ENCODE measurements at regions not wholly inside any gene's neighbourhood (a gene's known extent, or its start where the extent isn't known, plus 50 kb on each side); places are given as distances from the start of the nearest gene placed in this dataset.

DNA sequence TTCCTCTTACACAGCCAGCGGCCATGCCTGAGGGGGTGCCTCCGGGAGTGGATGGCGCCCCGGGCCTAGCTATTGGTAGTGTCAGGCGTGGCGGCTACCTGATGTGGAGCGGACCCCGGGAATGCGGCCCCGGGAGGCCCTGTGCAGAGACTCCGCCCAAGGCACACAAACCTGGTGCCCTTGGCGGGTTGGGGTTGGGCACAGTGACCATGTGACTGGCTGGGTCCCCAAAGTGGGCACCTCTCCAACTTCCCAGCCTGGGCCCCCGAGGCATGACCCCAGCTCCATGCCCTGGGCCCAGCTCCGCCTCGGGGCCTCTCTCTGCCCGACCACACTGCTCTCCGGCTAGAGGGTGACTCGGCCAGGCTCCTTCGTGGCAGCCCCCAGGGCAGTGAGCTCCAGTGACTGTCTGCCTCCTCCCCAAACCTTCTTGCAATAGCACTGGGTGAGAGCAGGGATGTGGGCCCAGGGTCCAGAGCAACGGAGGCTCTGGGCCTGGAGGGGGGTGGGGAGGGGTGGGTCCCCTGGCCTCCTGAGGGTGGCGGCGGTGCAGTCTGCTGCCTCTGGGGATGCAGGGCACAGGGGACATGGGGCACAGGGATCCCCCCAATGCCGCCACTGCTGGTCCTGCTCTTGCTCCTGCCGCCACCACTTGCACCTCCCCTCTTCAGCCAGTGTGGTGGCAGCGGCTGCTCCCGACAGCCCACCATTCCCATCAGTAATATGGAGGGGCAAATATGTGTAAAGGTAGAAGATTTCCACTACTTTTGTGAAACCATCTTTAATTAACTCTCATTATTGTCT is 942.9 kb upstream of the EPHA7 start:
- Histone ChIP-seq H3K36me3 (ENCODE audit: control insufficient read depth in 1 of 2, insufficient read depth in 2 of 2, low read length in 2 of 2) (no peaks in the 10 kb centered on the region), H3K27ac (ENCODE audit: low read depth, low read length) (no peak overlapping the region), H4K8ac (ENCODE audit: low read depth, low read length) (no peak overlapping the region), H2BK120ac (ENCODE audit: insufficient read depth, low read length, poor library complexity) (no peak overlapping the region), H2AK5ac (ENCODE audit: low read length) (no peak overlapping the region), H3K27me3 (ENCODE audit: insufficient read depth, low read length) (no peaks in the 10 kb centered on the region), H2BK5ac (ENCODE audit: low read depth, low read length, poor library complexity) (no peak overlapping the region), H3K4me2 (ENCODE audit: low read length) (no peak overlapping the region), H3K4ac (ENCODE audit: low read depth, low read length) (no peak overlapping the region), H3K9ac (ENCODE audit: low read length) (no peak overlapping the region), H3K4me3 (ENCODE audit: low read depth, low read length) (no peak overlapping the region), H3K23ac (ENCODE audit: low read length) (no peak overlapping the region), H3K4me1 (ENCODE audit: control insufficient read depth in 1 of 2, insufficient read depth in 2 of 2, low read length in 2 of 2) (no peaks in the 10 kb centered on the region), H3K9me3 (ENCODE audit: insufficient read depth, low read depth, low read length) (peaks cover 2% of the 10 kb centered on the region), H3K14ac (ENCODE audit: low read length) (no peak overlapping the region), H4K12ac (ENCODE audit: low read depth, low read length) (no peak overlapping the region), H2BK12ac (ENCODE audit: low read length) (no peak overlapping the region), H2AFZ (ENCODE audit: insufficient read depth, low read length, poor library complexity) (no peak overlapping the region), H4K91ac (ENCODE audit: low read depth, low read length) (no peak overlapping the region), H3K18ac (ENCODE audit: low read length) (no peak overlapping the region), H3K79me1 (ENCODE audit: low read length) (no peaks in the 10 kb centered on the region), H3K79me2 (ENCODE audit: control insufficient read depth, insufficient read depth, low read length, poor library complexity) (no peaks in the 10 kb centered on the region)
- no peak for DNase-seq
- no CpG with 5 or more reads among the region's 26 CpGs for WGBS (ENCODE audit: extremely low coverage, insufficient coverage, insufficient read length)

DNA sequence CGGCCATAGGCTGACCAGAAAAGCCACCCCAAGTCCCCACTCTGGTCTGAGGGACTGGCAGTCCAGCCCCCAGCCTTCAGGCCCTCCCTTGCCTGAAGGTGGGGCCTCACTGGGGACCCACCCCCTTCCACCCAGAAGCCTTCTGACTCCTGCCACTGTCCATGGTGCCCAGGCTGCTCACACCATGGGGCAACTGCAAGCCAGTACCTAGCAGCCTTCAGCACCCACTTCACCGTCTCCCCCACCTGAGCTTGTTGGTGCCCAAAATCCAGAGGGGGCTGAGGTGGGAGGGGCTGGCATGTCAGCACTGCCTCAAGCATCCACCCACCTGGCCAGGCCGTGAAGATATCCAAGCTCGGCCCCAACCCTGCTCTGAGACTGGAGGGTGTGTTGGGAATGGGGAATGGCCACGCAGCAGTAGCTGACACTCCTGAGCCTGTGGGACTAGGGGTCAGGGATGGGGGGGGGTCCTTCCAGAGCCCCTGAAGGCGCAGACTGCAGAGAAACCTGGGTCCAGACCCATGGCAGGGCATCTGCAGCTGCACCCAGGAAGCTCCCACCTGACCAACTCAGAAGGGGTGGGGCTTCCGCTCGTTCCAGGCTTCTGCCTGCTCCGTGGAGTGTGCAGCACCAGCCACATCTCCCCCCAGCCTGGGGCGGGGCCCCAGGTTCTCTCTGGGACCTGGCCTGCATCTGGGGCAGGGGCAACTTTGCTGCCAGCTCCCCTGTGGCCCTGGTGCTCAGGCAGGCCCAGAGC is 942.1 kb upstream of the EPHA7 start:
- H3K27me3 ChIP-seq (ENCODE audit: insufficient read depth, low read length): no peaks in the 10 kb centered on the region
- no peak overlapping the region for H3K23ac ChIP-seq (ENCODE audit: low read length)
- no peaks in the 10 kb centered on the region for H3K79me1 ChIP-seq (ENCODE audit: low read length)
- H2BK120ac ChIP-seq (ENCODE audit: insufficient read depth, low read length, poor library complexity): no peak overlapping the region
- no peak overlapping the region for H3K9ac ChIP-seq (ENCODE audit: low read length)
- H2BK5ac ChIP-seq (ENCODE audit: low read depth, low read length, poor library complexity): no peak overlapping the region
- no peak overlapping the region for H2AFZ ChIP-seq (ENCODE audit: insufficient read depth, low read length, poor library complexity)
- no peak overlapping the region for H3K14ac ChIP-seq (ENCODE audit: low read length)
- H4K8ac ChIP-seq (ENCODE audit: low read depth, low read length): no peak overlapping the region
- H3K36me3 ChIP-seq (ENCODE audit: control insufficient read depth in 1 of 2, insufficient read depth in 2 of 2, low read length in 2 of 2): no peaks in the 10 kb centered on the region
- no peak overlapping the region for H3K18ac ChIP-seq (ENCODE audit: low read length)
- H3K79me2 ChIP-seq (ENCODE audit: control insufficient read depth, insufficient read depth, low read length, poor library complexity): no peaks in the 10 kb centered on the region
- H3K4me1 ChIP-seq (ENCODE audit: control insufficient read depth in 1 of 2, insufficient read depth in 2 of 2, low read length in 2 of 2): no peaks in the 10 kb centered on the region
- H3K9me3 ChIP-seq (ENCODE audit: insufficient read depth, low read depth, low read length): peaks cover 2% of the 10 kb centered on the region
- DNase-seq: no peak
- WGBS (ENCODE audit: extremely low coverage, insufficient coverage, insufficient read length): no CpG with 5 or more reads among the region's 10 CpGs
- no peak overlapping the region for H4K12ac ChIP-seq (ENCODE audit: low read depth, low read length)
- H3K4me2 ChIP-seq (ENCODE audit: low read length): no peak overlapping the region
- H4K91ac ChIP-seq (ENCODE audit: low read depth, low read length): no peak overlapping the region
- no peak overlapping the region for H3K4ac ChIP-seq (ENCODE audit: low read depth, low read length)
- no peak overlapping the region for H2BK12ac ChIP-seq (ENCODE audit: low read length)
- no peak overlapping the region for H3K27ac ChIP-seq (ENCODE audit: low read depth, low read length)
- H3K4me3 ChIP-seq (ENCODE audit: low read depth, low read length): no peak overlapping the region
- no peak overlapping the region for H2AK5ac ChIP-seq (ENCODE audit: low read length)

DNA sequence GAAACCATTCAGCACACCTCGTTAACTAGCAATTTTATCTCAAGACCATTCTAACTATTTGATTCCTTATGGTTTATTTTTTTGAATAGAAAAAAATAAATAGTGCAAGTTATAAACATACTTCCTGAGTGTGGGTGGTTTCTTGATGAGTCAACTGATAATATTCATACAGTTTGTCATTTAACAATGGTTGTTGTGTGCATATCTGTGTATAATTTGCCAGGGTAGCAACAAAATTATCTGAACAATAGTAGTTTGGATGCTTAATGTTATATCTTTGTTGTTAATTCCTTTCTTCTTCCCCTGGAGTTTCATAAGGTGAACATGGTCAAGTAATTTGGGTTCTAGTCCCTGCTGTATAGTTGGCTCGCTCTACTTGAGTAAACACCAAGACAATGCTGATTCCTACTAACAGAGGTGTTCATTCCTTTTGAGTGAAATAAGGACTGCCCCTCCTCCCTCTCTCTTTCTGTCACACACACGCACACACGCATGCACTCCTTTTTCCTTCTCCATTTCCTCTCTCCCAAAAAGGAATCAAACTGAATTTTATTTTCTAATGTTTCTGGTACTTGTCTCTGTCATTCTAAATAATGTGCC is 938.1 kb upstream of the EPHA7 start:
- DNase-seq: no peak
- Histone ChIP-seq H3K79me2 (ENCODE audit: control insufficient read depth, insufficient read depth, low read length, poor library complexity) (no peaks in the 10 kb centered on the region), H3K9me3 (ENCODE audit: insufficient read depth, low read depth, low read length) (peaks cover 2% of the 10 kb centered on the region), H3K9ac (ENCODE audit: low read length) (no peak overlapping the region), H4K12ac (ENCODE audit: low read depth, low read length) (no peak overlapping the region), H3K23ac (ENCODE audit: low read length) (no peak overlapping the region), H2BK120ac (ENCODE audit: insufficient read depth, low read length, poor library complexity) (no peak overlapping the region), H3K79me1 (ENCODE audit: low read length) (no peaks in the 10 kb centered on the region), H3K27ac (ENCODE audit: low read depth, low read length) (no peak overlapping the region), H3K18ac (ENCODE audit: low read length) (no peak overlapping the region), H4K91ac (ENCODE audit: low read depth, low read length) (no peak overlapping the region), H3K4me1 (ENCODE audit: control insufficient read depth in 1 of 2, insufficient read depth in 2 of 2, low read length in 2 of 2) (no peaks in the 10 kb centered on the region), H3K14ac (ENCODE audit: low read length) (no peak overlapping the region), H2BK12ac (ENCODE audit: low read length) (no peak overlapping the region), H2AK5ac (ENCODE audit: low read length) (no peak overlapping the region), H2BK5ac (ENCODE audit: low read depth, low read length, poor library complexity) (no peak overlapping the region), H3K4me3 (ENCODE audit: low read depth, low read length) (no peak overlapping the region), H2AFZ (ENCODE audit: insufficient read depth, low read length, poor library complexity) (no peak overlapping the region), H3K36me3 (ENCODE audit: control insufficient read depth in 1 of 2, insufficient read depth in 2 of 2, low read length in 2 of 2) (no peaks in the 10 kb centered on the region), H3K27me3 (ENCODE audit: insufficient read depth, low read length) (no peaks in the 10 kb centered on the region), H4K8ac (ENCODE audit: low read depth, low read length) (no peak overlapping the region), H3K4ac (ENCODE audit: low read depth, low read length) (no peak overlapping the region), H3K4me2 (ENCODE audit: low read length) (no peak overlapping the region)
- no CpG with 5 or more reads among the region's 4 CpGs for WGBS (ENCODE audit: extremely low coverage, insufficient coverage, insufficient read length)

DNA sequence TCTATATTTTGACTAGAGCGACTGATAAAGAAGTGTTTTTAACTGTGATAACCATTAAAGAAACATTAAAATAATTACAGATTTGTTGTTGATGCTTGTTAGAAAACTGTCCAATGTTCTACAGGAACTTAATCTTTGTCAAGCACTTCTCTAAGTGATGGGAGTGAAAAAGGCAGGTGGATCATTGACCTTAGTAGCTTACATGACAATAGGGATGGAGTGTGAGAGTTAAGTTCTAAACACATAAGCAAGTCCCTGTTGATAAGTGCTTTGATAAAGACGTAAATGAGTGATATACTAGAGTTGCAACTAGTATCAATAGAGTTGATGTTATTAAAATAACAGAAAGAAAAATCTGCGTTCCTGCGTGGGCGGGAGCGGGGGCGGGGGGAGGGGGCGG is 931.5 kb upstream of the EPHA7 start:
- Histone ChIP-seq H3K9me3 (ENCODE audit: insufficient read depth, low read depth, low read length) (no peaks in the 10 kb centered on the region), H3K4me3 (ENCODE audit: low read depth, low read length) (no peak overlapping the region), H2BK120ac (ENCODE audit: insufficient read depth, low read length, poor library complexity) (no peak overlapping the region), H2BK5ac (ENCODE audit: low read depth, low read length, poor library complexity) (no peak overlapping the region), H2AFZ (ENCODE audit: insufficient read depth, low read length, poor library complexity) (no peak overlapping the region), H3K27ac (ENCODE audit: low read depth, low read length) (no peak overlapping the region), H3K4me2 (ENCODE audit: low read length) (no peak overlapping the region), H4K8ac (ENCODE audit: low read depth, low read length) (no peak overlapping the region), H2AK5ac (ENCODE audit: low read length) (no peak overlapping the region), H3K36me3 (ENCODE audit: control insufficient read depth in 1 of 2, insufficient read depth in 2 of 2, low read length in 2 of 2) (no peaks in the 10 kb centered on the region), H3K79me1 (ENCODE audit: low read length) (no peaks in the 10 kb centered on the region), H3K18ac (ENCODE audit: low read length) (no peak overlapping the region), H4K12ac (ENCODE audit: low read depth, low read length) (no peak overlapping the region), H4K91ac (ENCODE audit: low read depth, low read length) (no peak overlapping the region), H3K9ac (ENCODE audit: low read length) (no peak overlapping the region), H3K27me3 (ENCODE audit: insufficient read depth, low read length) (no peaks in the 10 kb centered on the region), H3K14ac (ENCODE audit: low read length) (no peak overlapping the region), H3K4ac (ENCODE audit: low read depth, low read length) (no peak overlapping the region), H3K79me2 (ENCODE audit: control insufficient read depth, insufficient read depth, low read length, poor library complexity) (no peaks in the 10 kb centered on the region), H3K23ac (ENCODE audit: low read length) (no peak overlapping the region), H3K4me1 (ENCODE audit: control insufficient read depth in 1 of 2, insufficient read depth in 2 of 2, low read length in 2 of 2) (no peaks in the 10 kb centered on the region), H2BK12ac (ENCODE audit: low read length) (no peak overlapping the region)
- WGBS (ENCODE audit: extremely low coverage, insufficient coverage, insufficient read length): 100% methylated on average over 1 of the region's 8 CpGs
- no peak for DNase-seq

Data from trophoblast cell (in vitro differentiated cells and primary cell).